MM.1S (cell line): ENCODE measurements at regions not wholly inside any gene's neighbourhood (a gene's known extent, or its start where the extent isn't known, plus 50 kb on each side); places are given as distances from the start of the nearest gene placed in this dataset.
"Not testable (repeated sequence)": the region's sequence is repeated elsewhere in the genome, so short reads cannot be mapped to it uniquely, and the experiment has no call there.

ENCODE experiments used
- DNase-seq: peaks from one replicate; pipeline ENCODE4 v3.0.0-alpha.2; 2015
- H2AFZ ChIP-seq: fragments of 300-600 bp; sonication (generic); 2 replicates; pipeline ENCODE4 v1.6.0; 2016; ENCODE audit warnings: antibody characterized with exemption, low read length
- H3F3A ChIP-seq: fragments of 300-600 bp; sonication (generic); 2 replicates; pipeline ENCODE4 v1.6.1; 2016; ENCODE audit warnings: mild to moderate bottlenecking, antibody characterized with exemption, low read length, moderate library complexity, mixed read lengths; ENCODE audit not compliant: insufficient read depth
- H3K27ac ChIP-seq: fragments of 300-600 bp; sonication (generic); 2 replicates; pipeline ENCODE4 v1.5.1; 2016; ENCODE audit warnings: mild to moderate bottlenecking, low read length
- H3K27me3 ChIP-seq: fragments of 300-600 bp; sonication (generic); replicated peaks from 2 replicates; pipeline ENCODE4 v1.6.0; 2016; ENCODE audit warnings: low read length; ENCODE audit not compliant: insufficient read depth
- H3K36me3 ChIP-seq: fragments of 300-600 bp; sonication (generic); replicated peaks from 2 replicates; pipeline ENCODE4 v1.6.1; 2016; ENCODE audit warnings: mild to moderate bottlenecking, low read length, mixed read lengths; ENCODE audit not compliant: insufficient read depth
- H3K4me1 ChIP-seq: fragments of 300-600 bp; sonication (generic); 2 replicates; pipeline ENCODE4 v1.6.1; 2016; ENCODE audit warnings: low read length, mixed read lengths
- H3K4me2 ChIP-seq: fragments of 300-600 bp; sonication (generic); 2 replicates; pipeline ENCODE4 v1.6.0; 2016; ENCODE audit warnings: low read depth, low read length
- H3K4me3 ChIP-seq: fragments of 300-600 bp; sonication (generic); 2 replicates; pipeline ENCODE4 v1.5.1; 2016; ENCODE audit warnings: low read length, mixed read lengths
- H3K79me2 ChIP-seq: fragments of 300-600 bp; sonication (generic); 2 replicates; pipeline ENCODE4 v1.6.1; 2016; ENCODE audit warnings: mixed run types, low read length, mixed read lengths
- H3K9ac ChIP-seq: fragments of 300-600 bp; sonication (generic); 2 replicates; pipeline ENCODE4 v1.6.1; 2016; ENCODE audit warnings: low read length, mixed read lengths
- H3K9me2 ChIP-seq: fragments of 300-600 bp; sonication (generic); replicated peaks from 2 replicates; pipeline ENCODE4 v1.6.1; 2016; ENCODE audit warnings: mild to moderate bottlenecking, low read length, mixed read lengths; ENCODE audit not compliant: insufficient read depth
- H3K9me3 ChIP-seq: fragments of 300-600 bp; sonication (generic); replicated peaks from 2 replicates; pipeline ENCODE4 v1.6.1; 2016; ENCODE audit warnings: mild to moderate bottlenecking, low read length, mixed read lengths; ENCODE audit not compliant: insufficient read depth
- H4K20me1 ChIP-seq: fragments of 300-600 bp; sonication (generic); 2 replicates; pipeline ENCODE4 v1.6.1; 2016; ENCODE audit warnings: mild to moderate bottlenecking, low read length, moderate library complexity, mixed read lengths; ENCODE audit not compliant: insufficient read depth
- CTCF ChIP-seq: fragments of 300-600 bp; sonication (generic); IDR thresholded peaks from 2 replicates; pipeline ENCODE4 v1.5.1; 2016; ENCODE audit warnings: antibody characterized with exemption, low read length, mixed read lengths

GRCh38 chr7:76924756-76925155, 107.4 kb downstream of the SPDYE17 start:
- H3K9me3 ChIP-seq, H3K4me1 ChIP-seq, DNase-seq, H3K9me2 ChIP-seq, H3F3A ChIP-seq, H3K79me2 ChIP-seq, H3K9ac ChIP-seq, H4K20me1 ChIP-seq, H3K27me3 ChIP-seq, H3K4me2 ChIP-seq, H2AFZ ChIP-seq, H3K4me3 ChIP-seq, H3K27ac ChIP-seq, H3K36me3 ChIP-seq: not testable (repeated sequence)
- TF ChIP-seq CTCF = 0 out of 2 replicates have a peak, but pooled peaks have one; percentile 4

- not testable (repeated sequence) for H4K20me1 ChIP-seq, H3K79me2 ChIP-seq, H3K9ac ChIP-seq, H3K27me3 ChIP-seq, H3K4me1 ChIP-seq, H3K9me2 ChIP-seq, H2AFZ ChIP-seq, H3K4me3 ChIP-seq, H3K9me3 ChIP-seq, H3K36me3 ChIP-seq, H3F3A ChIP-seq
- DNase-seq = peak; percentile 51
- H3K4me2 ChIP-seq = peak overlapping the region; percentile 83
- H3K27ac ChIP-seq = peak overlapping the region; percentile 59; the same call in 1 of the 2 replicates
Measured at GRCh38 chr7:76918619-76919018, 113.5 kb downstream of the SPDYE17 start.

- H4K20me1 ChIP-seq, H3K4me3 ChIP-seq, H3K9me2 ChIP-seq, H3K9ac ChIP-seq, H3K27me3 ChIP-seq, H3K9me3 ChIP-seq, H3K36me3 ChIP-seq, H3K79me2 ChIP-seq, H3K4me1 ChIP-seq, H3F3A ChIP-seq, H2AFZ ChIP-seq, DNase-seq, H3K4me2 ChIP-seq, H3K27ac ChIP-seq: not testable (repeated sequence)
Measured at GRCh38 chr7:76914361-76914760, 117.8 kb downstream of the SPDYE17 start.

- H3K4me1 ChIP-seq, H3F3A ChIP-seq, H3K36me3 ChIP-seq, H3K9me2 ChIP-seq, H3K79me2 ChIP-seq, H3K27me3 ChIP-seq, DNase-seq, H3K9ac ChIP-seq, H4K20me1 ChIP-seq, H3K27ac ChIP-seq, H3K9me3 ChIP-seq: not testable (repeated sequence)
- peak overlapping the region; percentile 39; the same call in 1 of the 2 replicates for H3K4me3 ChIP-seq
- H3K4me2 ChIP-seq = peak overlapping the region; percentile 69; the same call in 1 of the 2 replicates
- peak overlapping the region; percentile 64 for H2AFZ ChIP-seq
Measured at GRCh38 chr7:76912011-76912814, 119.9 kb downstream of the SPDYE17 start.

- not testable (repeated sequence) for DNase-seq, H3F3A ChIP-seq, H3K4me3 ChIP-seq, H3K9me3 ChIP-seq, H2AFZ ChIP-seq, H3K4me2 ChIP-seq, H3K36me3 ChIP-seq, H3K27ac ChIP-seq, H4K20me1 ChIP-seq, H3K27me3 ChIP-seq, H3K4me1 ChIP-seq, H3K9me2 ChIP-seq, H3K9ac ChIP-seq, H3K79me2 ChIP-seq
Measured at GRCh38 chr7:76904688-76905087, 127.5 kb downstream of the SPDYE17 start.

- not testable (repeated sequence) for DNase-seq, H3K9me2 ChIP-seq, H2AFZ ChIP-seq, H3F3A ChIP-seq, H4K20me1 ChIP-seq, H3K4me2 ChIP-seq, H3K4me1 ChIP-seq, H3K9ac ChIP-seq, H3K27me3 ChIP-seq, H3K27ac ChIP-seq, H3K36me3 ChIP-seq, H3K9me3 ChIP-seq, H3K79me2 ChIP-seq, H3K4me3 ChIP-seq
Measured at GRCh38 chr7:76901944-76902710, 130.0 kb downstream of the SPDYE17 start.

- not testable (repeated sequence) for H3K9me3 ChIP-seq, H3K9me2 ChIP-seq, H3K4me3 ChIP-seq, H3K27me3 ChIP-seq, H4K20me1 ChIP-seq, H3K36me3 ChIP-seq, DNase-seq, H3K9ac ChIP-seq, H2AFZ ChIP-seq, H3K4me2 ChIP-seq, H3F3A ChIP-seq, H3K4me1 ChIP-seq, H3K79me2 ChIP-seq, H3K27ac ChIP-seq
Measured at GRCh38 chr7:76898807-76899206, 133.4 kb downstream of the SPDYE17 start.
